LHCN-M2 (cell line): ENCODE measurements at regions not wholly inside any gene's neighbourhood (a gene's known extent, or its start where the extent isn't known, plus 50 kb on each side); places are given as distances from the start of the nearest gene placed in this dataset.

Experiments
- DNase-seq: peaks from one replicate; pipeline ENCODE4 v3.0.0-alpha.2; 2012; ENCODE audit warnings: low read depth

DNA sequence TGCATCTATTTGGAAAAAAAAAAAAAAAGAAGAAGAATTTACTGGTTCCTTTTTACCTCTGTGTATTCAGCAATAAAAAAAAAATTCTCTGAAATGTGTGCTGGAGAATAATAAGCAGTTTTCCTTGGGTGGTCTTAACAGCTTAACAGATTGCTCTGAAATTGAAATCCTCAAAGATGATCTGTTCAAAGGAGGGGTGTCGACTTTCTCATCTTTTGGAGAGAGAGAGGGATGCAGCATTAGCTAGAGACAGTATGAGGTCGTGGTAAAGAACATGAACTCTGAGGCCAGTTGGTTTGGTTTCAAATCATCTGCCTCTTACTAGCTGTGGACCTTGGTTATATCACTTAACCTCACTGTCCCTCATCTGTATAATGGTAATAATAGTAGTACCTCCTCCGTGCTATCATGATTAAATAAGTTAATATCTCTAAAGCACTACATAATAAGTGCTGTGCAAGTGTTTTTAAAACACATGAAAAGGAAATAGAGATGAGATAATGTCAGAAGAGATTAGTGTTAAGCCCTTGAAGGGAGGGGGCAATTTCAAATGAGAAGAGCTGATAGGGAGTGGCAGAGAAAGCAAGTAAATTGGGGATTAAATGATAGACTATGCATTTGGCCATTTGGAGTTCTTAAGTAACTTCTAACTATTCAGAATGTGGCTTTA lies 109.9 kb upstream of the LIMCH1 start:
- no peak for DNase-seq

DNA sequence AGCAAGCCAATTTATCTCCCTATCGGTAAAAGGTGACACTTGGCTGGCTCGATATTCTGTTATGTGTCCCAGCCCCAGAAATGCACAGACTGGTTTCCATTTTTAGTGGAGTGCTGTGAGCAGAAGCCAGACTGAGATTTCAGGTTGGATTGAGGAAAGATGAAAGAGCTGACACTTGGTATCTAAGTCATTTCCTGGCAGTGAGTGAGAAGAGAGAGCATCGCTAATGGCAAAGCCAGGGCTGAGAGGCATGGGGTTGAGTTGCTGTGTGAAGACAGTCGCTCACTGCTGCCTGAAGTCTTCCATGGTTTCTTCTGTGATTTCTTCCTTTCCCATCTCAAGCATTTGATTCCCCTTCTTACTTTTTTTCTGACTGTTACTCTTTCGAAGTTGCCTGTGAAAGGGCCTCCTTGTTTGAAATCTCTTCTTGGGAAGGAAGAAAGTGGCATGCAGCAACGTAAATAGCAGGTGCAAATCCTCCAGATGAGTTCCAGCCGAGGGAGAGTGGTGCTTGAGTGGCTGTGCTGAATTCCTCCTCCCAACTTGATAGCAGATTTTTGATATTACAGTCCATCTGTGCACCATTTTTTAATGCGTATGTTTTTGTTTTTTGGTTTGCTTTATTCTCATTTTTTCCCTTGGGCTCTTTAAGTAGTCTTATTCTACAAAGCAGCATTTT lies 109.2 kb upstream of the LIMCH1 start:
- no peak for DNase-seq

- no peak for DNase-seq
Observed at GRCh38 chr4:41429280-41429669, 108.7 kb upstream of the LIMCH1 start.

DNA sequence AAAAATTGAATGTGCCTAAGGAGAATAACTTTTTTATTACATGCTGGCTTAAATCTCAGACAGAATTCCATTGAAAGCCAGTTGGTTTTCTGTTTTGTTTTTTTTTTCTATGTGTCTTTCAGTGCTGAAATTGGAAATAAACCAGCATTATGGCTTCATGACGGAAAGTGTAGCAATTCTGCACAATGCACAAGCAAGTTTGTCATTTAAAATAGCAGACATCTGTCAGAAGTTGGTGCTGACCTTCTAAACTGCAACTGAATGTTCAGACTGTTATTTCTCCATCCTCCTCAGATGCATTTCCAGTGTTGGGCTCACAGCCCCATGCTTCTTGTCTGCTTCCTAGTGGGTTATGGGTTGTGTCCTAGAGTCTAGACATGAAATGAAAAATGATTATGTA lies 107.2 kb upstream of the LIMCH1 start:
- no peak for DNase-seq

GRCh38 chr4:41431276-41431675 lies 106.7 kb upstream of the LIMCH1 start:
- DNase-seq, result no peak

GRCh38 chr4:41432219-41432618 lies 105.7 kb upstream of the LIMCH1 start:
- no peak for DNase-seq

DNA sequence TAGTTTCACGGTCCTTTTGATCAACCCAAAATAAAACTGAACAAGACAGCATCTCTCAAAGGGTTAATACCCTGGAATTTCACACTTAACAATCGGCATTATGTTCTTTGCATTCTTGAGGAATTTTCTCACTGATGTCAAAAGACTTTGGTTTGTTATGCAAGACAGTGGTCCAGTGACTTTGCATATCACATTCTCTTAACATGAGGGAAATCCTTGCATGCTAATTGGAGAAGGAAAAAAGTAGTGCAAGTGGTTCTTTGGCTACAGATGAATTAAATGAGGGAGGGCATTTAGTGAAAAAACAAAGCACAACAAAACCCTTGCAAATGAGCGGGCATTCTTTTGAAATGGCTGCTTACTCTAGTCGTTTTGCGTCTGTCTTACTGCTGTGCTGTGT lies 105.1 kb upstream of the LIMCH1 start:
- DNase-seq, result peak; percentile 77

DNA sequence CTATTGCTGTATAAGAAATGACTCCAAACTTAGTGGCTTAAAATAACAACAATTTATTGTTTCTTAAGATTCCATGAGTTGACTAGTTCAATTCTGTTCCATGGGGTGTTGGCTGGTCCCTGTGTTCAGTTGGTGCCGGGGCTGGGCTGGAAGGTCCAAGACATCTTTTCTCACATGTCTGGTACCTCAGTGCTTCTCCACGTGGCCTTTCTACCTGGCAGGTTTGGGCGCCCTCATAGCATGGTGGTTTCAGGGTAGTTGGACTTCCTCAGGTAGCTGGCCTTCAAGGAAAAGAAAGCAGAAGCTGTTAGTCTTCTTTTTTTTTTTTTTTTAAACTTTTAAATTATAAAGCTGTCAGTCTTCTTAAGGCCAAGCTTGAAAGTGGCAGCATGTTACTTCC lies 104.6 kb upstream of the LIMCH1 start:
- no peak for DNase-seq

GRCh38 chr4:41435510-41435909 lies 102.4 kb upstream of the LIMCH1 start:
- no peak for DNase-seq

DNA sequence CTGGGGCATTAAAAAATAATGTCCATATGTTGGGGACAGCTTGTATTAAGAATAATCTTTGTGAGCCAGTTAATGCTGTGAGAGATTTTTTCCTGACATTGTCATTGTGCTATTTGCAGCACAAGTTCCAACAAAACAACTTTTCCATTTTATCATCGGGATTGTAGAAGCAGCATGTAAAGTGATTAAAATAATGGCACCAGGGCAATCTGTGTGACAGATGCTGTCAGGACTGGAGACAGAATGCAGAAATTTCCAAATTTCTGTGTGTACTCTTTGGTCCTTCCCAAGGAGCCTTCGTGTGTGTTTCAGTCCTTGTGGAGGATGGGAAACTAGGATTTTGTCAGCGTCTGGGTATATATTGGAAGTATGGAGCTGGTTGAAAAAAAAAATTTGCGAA lies 101.5 kb upstream of the LIMCH1 start:
- DNase-seq, result no peak

DNA sequence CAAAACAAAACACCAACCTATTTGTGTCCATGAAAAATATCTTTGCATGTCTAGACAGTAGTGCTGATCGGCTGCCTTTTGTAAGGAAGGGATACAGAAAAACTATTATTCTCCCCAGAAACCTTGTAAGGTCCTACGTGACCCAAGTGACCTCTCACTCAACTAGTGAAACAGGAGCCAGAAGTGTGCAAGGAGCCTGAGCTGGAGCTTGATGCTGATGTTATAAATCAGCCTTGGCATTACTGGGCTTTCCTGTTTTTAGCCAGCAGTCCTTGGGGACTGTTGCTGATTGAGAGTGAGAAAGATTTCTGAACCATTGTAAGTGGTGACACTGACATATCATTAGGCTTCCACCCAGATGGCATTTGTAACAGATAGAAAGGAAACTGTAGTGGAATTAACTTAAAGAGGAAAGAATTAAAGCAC lies 100.8 kb upstream of the LIMCH1 start:
- no peak for DNase-seq

DNA sequence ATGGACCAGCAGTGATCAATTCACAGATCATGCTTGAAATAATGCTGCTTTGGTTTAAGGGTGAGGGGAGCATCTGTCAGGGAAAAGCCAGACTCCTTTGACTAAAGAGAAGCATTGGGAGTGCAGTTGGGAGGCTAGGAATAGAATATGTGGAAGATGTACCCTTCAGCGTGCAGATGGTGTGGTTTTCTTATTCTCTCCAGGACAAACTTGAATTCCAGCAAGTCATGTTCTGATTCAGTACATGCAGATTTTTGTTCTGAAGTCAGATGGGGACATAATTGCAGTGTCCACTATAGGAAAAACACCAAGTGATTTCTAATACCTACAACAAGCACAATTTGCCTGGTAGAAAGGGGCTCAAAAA lies 99.0 kb upstream of the LIMCH1 start:
- no peak for DNase-seq

DNA sequence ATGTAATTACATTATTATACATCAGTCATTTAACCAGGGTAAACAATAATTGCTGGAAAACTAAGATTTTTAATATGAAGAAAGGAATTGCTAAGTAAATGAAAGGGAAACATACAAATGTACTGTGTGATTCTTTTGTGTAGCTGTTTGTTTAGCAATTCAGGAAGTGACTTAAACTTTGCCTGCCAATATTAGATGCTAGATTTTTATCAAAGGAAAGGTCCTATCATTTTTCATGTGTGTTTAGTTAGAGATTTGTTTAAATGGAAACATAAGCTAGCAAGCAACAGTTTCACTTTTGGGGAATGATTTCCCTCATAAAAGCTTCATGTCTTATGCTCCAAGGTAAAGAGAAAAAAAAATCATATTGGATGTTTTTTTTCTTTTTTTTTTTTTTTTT lies 95.1 kb upstream of the LIMCH1 start:
- DNase-seq, result no peak

DNA sequence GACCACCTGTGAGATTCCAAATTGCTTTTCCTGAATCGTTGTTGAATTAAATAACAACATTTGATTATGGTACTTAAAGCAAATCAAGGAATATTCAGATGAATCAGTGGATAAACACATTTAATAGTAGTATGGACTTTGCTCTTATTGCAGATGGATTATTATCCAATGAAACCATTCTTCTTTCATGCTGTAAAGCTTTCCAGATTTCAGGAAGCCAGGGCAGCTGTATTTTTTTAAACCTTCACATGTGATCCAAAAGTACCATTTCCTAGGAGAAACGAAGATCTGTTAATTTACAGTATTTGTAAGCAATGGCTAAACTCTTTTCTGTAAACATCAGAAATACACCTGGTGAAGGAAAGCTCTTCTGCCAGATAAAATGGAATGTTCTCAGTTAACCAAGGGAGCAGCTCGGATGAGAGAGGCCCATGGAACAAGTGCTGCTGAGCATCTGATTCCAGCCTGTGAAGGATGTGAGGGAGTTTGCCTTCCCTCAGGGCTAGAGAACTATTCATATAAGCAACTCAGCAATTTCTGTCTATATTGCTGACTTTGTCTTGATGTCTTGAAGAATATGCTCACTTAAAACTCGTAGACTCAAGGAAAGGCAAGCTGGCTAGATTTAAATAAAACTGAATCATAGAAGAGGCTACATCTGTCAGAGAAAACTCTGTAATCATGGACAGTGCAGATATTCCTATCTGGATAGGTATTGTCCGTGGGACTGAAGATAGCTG lies 94.4 kb upstream of the LIMCH1 start:
- no peak for DNase-seq

DNA sequence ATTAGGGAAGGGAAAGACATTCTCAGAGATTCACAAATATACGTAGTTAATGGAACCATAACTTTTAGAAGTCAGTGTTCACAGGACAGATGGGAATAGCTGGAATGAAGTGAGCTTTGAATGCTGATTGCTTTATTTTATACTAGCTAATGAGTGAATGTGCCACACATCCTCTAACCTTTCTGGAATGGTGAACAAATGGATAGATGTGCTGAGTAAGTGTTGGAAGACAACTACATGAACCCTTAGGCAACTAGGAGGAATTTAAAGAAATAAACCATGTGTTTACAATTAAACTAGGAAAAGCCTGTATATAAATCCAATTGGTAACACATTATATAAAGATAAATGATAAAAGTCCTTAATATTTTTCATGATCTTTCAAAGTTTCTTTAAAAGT lies 91.6 kb upstream of the LIMCH1 start:
- DNase-seq, result no peak

- DNase-seq, result no peak
Observed at GRCh38 chr4:41446981-41447725, 90.8 kb upstream of the LIMCH1 start.

- peak; percentile 48 for DNase-seq
Observed at GRCh38 chr4:41448934-41449333, 89.0 kb upstream of the LIMCH1 start.

DNA sequence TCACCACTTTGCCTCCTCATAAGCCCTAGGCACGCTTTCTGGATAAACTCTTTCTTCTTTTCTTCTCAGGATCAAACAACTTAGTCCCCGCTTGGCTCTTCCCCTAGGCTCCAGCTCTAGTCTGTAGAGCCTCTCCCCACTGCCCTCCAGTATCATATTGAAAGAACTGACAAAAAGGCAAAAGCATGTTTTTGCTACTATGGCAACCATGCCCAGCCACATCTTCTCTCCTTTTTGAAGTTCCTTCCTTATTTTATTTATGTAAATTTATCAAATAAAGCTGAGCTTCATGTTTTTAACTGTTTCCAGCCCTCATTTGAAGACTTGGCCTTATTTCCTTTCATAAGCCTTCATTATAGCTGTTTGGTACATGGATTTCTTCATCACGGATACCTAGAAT lies 86.0 kb upstream of the LIMCH1 start:
- no peak for DNase-seq

DNA sequence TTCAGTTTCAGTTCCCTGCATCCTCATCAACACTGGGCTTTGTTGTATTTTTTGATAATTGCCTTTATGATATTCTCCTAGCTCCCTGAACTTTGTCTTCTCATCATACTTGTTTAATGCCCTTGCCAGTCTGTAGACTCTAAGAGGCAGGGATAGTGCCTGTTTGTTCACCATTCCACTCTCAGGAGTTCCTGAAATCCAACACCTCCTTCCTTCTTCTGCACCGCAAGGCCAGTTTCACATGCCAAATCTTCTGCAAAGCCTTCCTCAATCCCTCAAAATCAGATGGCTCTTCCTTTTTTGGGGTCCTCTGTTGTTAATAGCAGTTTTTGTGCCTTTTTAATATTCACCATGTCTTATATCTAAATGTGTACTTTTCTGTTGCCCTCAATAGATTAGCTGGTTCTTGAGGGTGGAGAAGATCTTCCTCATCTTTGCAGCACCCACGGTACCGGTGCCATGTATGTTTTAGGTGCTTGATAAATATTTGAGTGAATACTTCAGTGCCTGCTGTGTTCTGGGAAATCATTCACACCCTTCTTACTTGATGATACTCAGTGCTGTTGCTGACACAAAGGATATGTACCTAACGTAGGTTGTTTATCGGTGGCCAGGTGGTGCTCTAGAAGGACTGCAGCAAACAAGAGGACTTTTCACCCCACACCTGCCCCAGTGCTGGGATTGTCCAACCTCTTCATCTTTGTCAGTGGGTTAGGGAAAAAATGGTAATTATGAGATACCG lies 85.3 kb upstream of the LIMCH1 start:
- DNase-seq, result no peak

GRCh38 chr4:41454423-41454822 lies 83.5 kb upstream of the LIMCH1 start:
- no peak for DNase-seq

DNA sequence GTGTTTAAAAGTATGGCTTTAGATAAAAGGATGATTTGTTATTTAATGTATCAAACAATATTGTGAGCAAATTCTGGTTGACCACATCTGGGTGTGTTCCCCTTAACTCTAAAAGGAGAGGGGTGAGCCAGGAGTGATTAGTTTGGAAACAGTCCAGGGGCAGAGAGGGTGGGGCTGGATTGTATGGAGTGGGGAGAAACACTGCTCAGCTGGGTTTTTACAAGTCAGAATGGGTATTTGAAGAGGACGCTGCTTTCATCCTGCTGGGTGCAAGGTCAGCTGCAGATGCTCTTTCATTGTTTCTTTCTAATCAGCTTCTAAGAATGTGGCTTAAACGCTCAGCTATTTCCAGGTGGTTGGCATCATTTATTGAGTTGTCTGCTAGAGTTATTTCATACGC lies 82.8 kb upstream of the LIMCH1 start:
- no peak for DNase-seq
